OCI-LY1 (cell line): ENCODE measurements at regions not wholly inside any gene's neighbourhood (a gene's known extent, or its start where the extent isn't known, plus 50 kb on each side); places are given as distances from the start of the nearest gene placed in this dataset.

Experiments
- H2AFZ ChIP-seq: fragments of 200-600 bp; sonication (generic), shearing (Covaris generic); 2 replicates; pipeline ENCODE4 v1.6.0; 2014; ENCODE audit warnings: antibody characterized with exemption, mild to moderate bottlenecking, low read length
- H3F3A ChIP-seq: fragments of 200-600 bp; sonication (generic), shearing (Covaris generic); 2 replicates; pipeline ENCODE4 v1.6.0; 2014; ENCODE audit warnings: mild to moderate bottlenecking, antibody characterized with exemption, low read length, moderate library complexity; ENCODE audit not compliant: insufficient read depth
- H3K27ac ChIP-seq: fragments of 200-600 bp; sonication (generic); 2 replicates; pipeline ENCODE4 v1.5.1; 2014; ENCODE audit warnings: low read length, mixed run types, mild to moderate bottlenecking, low read depth; ENCODE audit not compliant: poor library complexity, severe bottlenecking
- H3K27me3 ChIP-seq: fragments of 200-600 bp; sonication (generic); 2 replicates; pipeline ENCODE4 v1.6.0; 2014; ENCODE audit warnings: antibody characterized with exemption, mild to moderate bottlenecking, low read length, moderate library complexity; ENCODE audit not compliant: insufficient read depth
- H3K36me3 ChIP-seq: fragments of 200-600 bp; sonication (generic); 2 replicates; pipeline ENCODE4 v1.6.1; 2014; ENCODE audit warnings: mild to moderate bottlenecking, antibody characterized with exemption, low read length, moderate library complexity, mixed read lengths; ENCODE audit not compliant: insufficient read depth
- H3K4me1 ChIP-seq: fragments of 200-600 bp; sonication (generic); 2 replicates; pipeline ENCODE4 v1.5.1; 2014; ENCODE audit warnings: mild to moderate bottlenecking, low read length, moderate library complexity; ENCODE audit not compliant: insufficient read depth, severe bottlenecking
- H3K4me2 ChIP-seq: fragments of 200-600 bp; sonication (generic), shearing (Covaris generic); 2 replicates; pipeline ENCODE4 v1.6.1; 2014; ENCODE audit warnings: low read length
- H3K4me3 ChIP-seq: fragments of 200-600 bp; sonication (generic); 2 replicates; pipeline ENCODE4 v1.5.1; 2014; ENCODE audit warnings: low read length, low read depth, mild to moderate bottlenecking, mixed read lengths; ENCODE audit not compliant: poor library complexity, severe bottlenecking
- H3K79me2 ChIP-seq: fragments of 200-600 bp; shearing (Covaris generic); 2 replicates; pipeline ENCODE4 v1.6.1; 2016; ENCODE audit warnings: mixed run types, low read length, mixed read lengths; ENCODE audit not compliant: insufficient read depth
- H3K9ac ChIP-seq: fragments of 200-600 bp; sonication (generic), shearing (Covaris generic); 2 replicates; pipeline ENCODE4 v1.6.1; 2014; ENCODE audit warnings: mild to moderate bottlenecking, low read length, mixed read lengths
- H3K9me2 ChIP-seq: fragments of 200-600 bp; sonication (generic), shearing (Covaris generic); 2 replicates; pipeline ENCODE4 v1.6.1; 2014; ENCODE audit warnings: low read depth, mild to moderate bottlenecking, low read length, mixed read lengths
- H3K9me3 ChIP-seq: fragments of 200-600 bp; shearing (Covaris generic); 2 replicates; pipeline ENCODE4 v1.6.1; 2014; ENCODE audit warnings: low read length, mixed read lengths
- H4K20me1 ChIP-seq: fragments of 200-600 bp; sonication (generic), shearing (Covaris generic); 2 replicates; pipeline ENCODE4 v1.6.0; 2016; ENCODE audit warnings: mild to moderate bottlenecking, low read length; ENCODE audit not compliant: insufficient read depth
- CTCF ChIP-seq: fragments of 200-600 bp; sonication (generic), shearing (Covaris generic); IDR thresholded peaks from 2 replicates; pipeline ENCODE4 v1.5.1; 2017; ENCODE audit warnings: mild to moderate bottlenecking, antibody characterized with exemption, low read length, moderate library complexity, mixed read lengths
- EZH2 ChIP-seq: fragments of 200-600 bp; sonication (generic), shearing (Covaris generic); IDR thresholded peaks from 2 replicates; pipeline ENCODE4 v1.8.0; 2017; ENCODE audit warnings: borderline replicate concordance, mixed run types, mild to moderate bottlenecking, antibody characterized with exemption, low read length, moderate library complexity, mixed read lengths

- Histone ChIP-seq H3K27me3 (no peaks in the 10 kb centered on the region), H3K36me3 (no peaks in the 10 kb centered on the region), H3K9me2 (no peaks in the 10 kb centered on the region), H3K9me3 (no peaks in the 10 kb centered on the region), H2AFZ (no peak overlapping the region), H4K20me1 (no peaks in the 10 kb centered on the region), H3K79me2 (no peaks in the 10 kb centered on the region), H3K4me1 (no peaks in the 10 kb centered on the region), H3F3A (no peaks in the 10 kb centered on the region), H3K27ac (no peak overlapping the region), H3K9ac (no peak overlapping the region), H3K4me2 (no peak overlapping the region), H3K4me3 (no peak overlapping the region)
- TF ChIP-seq CTCF = no peak
- TF ChIP-seq EZH2 = no peak
Measured at GRCh38 chr2:207320381-207321159, 154.8 kb upstream of the KLF7 start.

DNA sequence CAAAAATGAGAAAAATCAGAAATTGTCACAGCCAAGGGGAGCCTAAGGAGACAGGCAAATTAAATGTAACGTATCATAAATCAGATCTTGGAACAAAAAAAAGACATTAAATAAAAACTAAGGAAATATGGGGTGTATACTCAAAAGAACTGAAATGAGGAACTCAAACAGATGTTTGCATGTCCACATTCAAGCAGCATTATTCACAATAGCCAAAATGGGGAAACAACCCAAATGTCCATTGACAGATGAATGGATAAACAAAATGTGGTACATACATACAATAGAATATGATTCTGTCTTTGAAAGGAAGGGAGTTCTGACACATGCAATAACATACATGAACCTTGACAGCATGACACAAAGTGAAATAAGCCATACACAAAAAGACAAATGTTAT, 155.8 kb upstream of the KLF7 start:
- Histone ChIP-seq H3K4me3 (no peak overlapping the region), H3K4me2 (no peak overlapping the region), H3K27me3 (no peaks in the 10 kb centered on the region), H3K36me3 (no peaks in the 10 kb centered on the region), H3K27ac (no peak overlapping the region), H4K20me1 (no peaks in the 10 kb centered on the region), H3F3A (no peaks in the 10 kb centered on the region), H3K4me1 (no peaks in the 10 kb centered on the region), H3K9ac (no peak overlapping the region), H3K79me2 (no peaks in the 10 kb centered on the region), H3K9me2 (no peaks in the 10 kb centered on the region), H3K9me3 (no peaks in the 10 kb centered on the region), H2AFZ (no peak overlapping the region)
- TF ChIP-seq CTCF = no peak
- TF ChIP-seq EZH2 = no peak

- no peak overlapping the region for H2AFZ ChIP-seq
- no peaks in the 10 kb centered on the region for H3K27me3 ChIP-seq
- no peak overlapping the region for H3K4me3 ChIP-seq
- H3K9me3 ChIP-seq = no peaks in the 10 kb centered on the region
- no peaks in the 10 kb centered on the region for H3K36me3 ChIP-seq
- no peak overlapping the region for H3K27ac ChIP-seq
- H4K20me1 ChIP-seq = no peaks in the 10 kb centered on the region
- TF ChIP-seq CTCF (no peak), EZH2 (no peak)
- H3K4me1 ChIP-seq = no peaks in the 10 kb centered on the region
- H3K4me2 ChIP-seq = no peak overlapping the region
- H3K79me2 ChIP-seq = no peaks in the 10 kb centered on the region
- no peaks in the 10 kb centered on the region for H3K9me2 ChIP-seq
- no peak overlapping the region for H3K9ac ChIP-seq
- no peaks in the 10 kb centered on the region for H3F3A ChIP-seq
Measured at GRCh38 chr2:207324001-207324400, 158.3 kb upstream of the KLF7 start.
